Common myeloid progenitor, CD34-positive (primary cell): ENCODE measurements at regions not wholly inside any gene's neighbourhood (a gene's known extent, or its start where the extent isn't known, plus 50 kb on each side); places are given as distances from the start of the nearest gene placed in this dataset.

Experiments used
- CTCF ChIA-PET: fragments of 350-600 bp; sonication (Branson Sonifier 250); formaldehyde crosslinking; loops from one replicate; lab custom pipeline; 2021; ENCODE audit warnings: antibody characterized with exemption; lab: Charles Lee
- POLR2A ChIA-PET: fragments of 350-600 bp; sonication (Branson Sonifier 250); formaldehyde crosslinking; loops from one replicate; lab custom pipeline; 2021; ENCODE audit warnings: antibody characterized with exemption; lab: Charles Lee
- DNase-seq, 3 donors: peaks; one replicate each; pipeline versions ENCODE4 v3.0.0 to v3.0.0-alpha.2; 2013
- H3K27ac ChIP-seq, 2 experiments: 1 replicate in 1 of 2; 2 replicates in 1 of 2; pipeline ENCODE4 v1.7.0; 2013; ENCODE audit warnings: inconsistent platforms in 2 of 2, low read length in 2 of 2, mild to moderate bottlenecking in 2 of 2, low read depth in 1 of 2, moderate library complexity in 1 of 2; ENCODE audit not compliant: severe bottlenecking in 2 of 2, insufficient read depth in 1 of 2, poor library complexity in 1 of 2
- H3K27me3 ChIP-seq, 5 experiments: replicated peaks in 2 of 5; 1 replicate in 3 of 5; 2 replicates in 2 of 5; pipeline versions ENCODE4 v1.6.1 to v1.7.0; 2013; ENCODE audit warnings: low read length in 4 of 5, mild to moderate bottlenecking in 2 of 5, moderate library complexity in 2 of 5, inconsistent platforms in 1 of 5; ENCODE audit not compliant: insufficient read depth in 5 of 5, control insufficient read depth in 4 of 5
- H3K36me3 ChIP-seq, 4 experiments: 1 replicate in 2 of 4; 2 replicates in 2 of 4; pipeline versions ENCODE4 v1.6.1 to v1.7.0; 2013; ENCODE audit warnings: low read length in 3 of 4, control low read depth in 1 of 4, mild to moderate bottlenecking in 1 of 4; ENCODE audit not compliant: control insufficient read depth in 4 of 4, insufficient read depth in 4 of 4
- H3K4me1 ChIP-seq, 4 experiments: 1 replicate in 3 of 4; 2 replicates in 1 of 4; pipeline versions ENCODE4 v1.6.1 to v1.7.1; 2013; ENCODE audit warnings: low read length in 3 of 4, mild to moderate bottlenecking in 3 of 4, control low read depth in 1 of 4, inconsistent platforms in 1 of 4, moderate library complexity in 1 of 4; ENCODE audit not compliant: control insufficient read depth in 4 of 4, insufficient read depth in 4 of 4; ENCODE audit errors: control extremely low read depth in 1 of 4
- H3K4me3 ChIP-seq, 7 experiments: 1 replicate in 4 of 7; 2 replicates in 3 of 7; pipeline versions ENCODE4 v1.5.1 to v1.7.0; 2013; ENCODE audit warnings: mild to moderate bottlenecking in 7 of 7, low read length in 6 of 7, moderate library complexity in 6 of 7, inconsistent platforms in 2 of 7, low read depth in 2 of 7, control low read depth in 1 of 7; ENCODE audit not compliant: insufficient read depth in 4 of 7, control insufficient read depth in 1 of 7; ENCODE audit errors: extremely low read depth in 1 of 7
- H3K9me3 ChIP-seq, 5 experiments: 1 replicate in 4 of 5; 2 replicates in 1 of 5; pipeline versions ENCODE4 v1.6.1 to v1.7.1; 2013; ENCODE audit warnings: low read length in 4 of 5, mild to moderate bottlenecking in 2 of 5, inconsistent platforms in 1 of 5, low read depth in 1 of 5, moderate library complexity in 1 of 5; ENCODE audit not compliant: control insufficient read depth in 4 of 5, insufficient read depth in 2 of 5; ENCODE audit errors: control extremely low read depth in 1 of 5
- WGBS: methylation state at CpG from one replicate; pipeline ENCODE4 v1.1.5; 2013; ENCODE audit not compliant: insufficient coverage; 5-methylcytosine and 5-hydroxymethylcytosine counted together

- ChIA-PET POLR2A (no interaction called here), CTCF (no interaction called here)
- WGBS = 93% methylated on average over 30 of the region's 35 CpGs
These were observed 329.0 kb downstream of the TMEM121 start for GRCh38 chr14:105855246-105855892.

DNA sequence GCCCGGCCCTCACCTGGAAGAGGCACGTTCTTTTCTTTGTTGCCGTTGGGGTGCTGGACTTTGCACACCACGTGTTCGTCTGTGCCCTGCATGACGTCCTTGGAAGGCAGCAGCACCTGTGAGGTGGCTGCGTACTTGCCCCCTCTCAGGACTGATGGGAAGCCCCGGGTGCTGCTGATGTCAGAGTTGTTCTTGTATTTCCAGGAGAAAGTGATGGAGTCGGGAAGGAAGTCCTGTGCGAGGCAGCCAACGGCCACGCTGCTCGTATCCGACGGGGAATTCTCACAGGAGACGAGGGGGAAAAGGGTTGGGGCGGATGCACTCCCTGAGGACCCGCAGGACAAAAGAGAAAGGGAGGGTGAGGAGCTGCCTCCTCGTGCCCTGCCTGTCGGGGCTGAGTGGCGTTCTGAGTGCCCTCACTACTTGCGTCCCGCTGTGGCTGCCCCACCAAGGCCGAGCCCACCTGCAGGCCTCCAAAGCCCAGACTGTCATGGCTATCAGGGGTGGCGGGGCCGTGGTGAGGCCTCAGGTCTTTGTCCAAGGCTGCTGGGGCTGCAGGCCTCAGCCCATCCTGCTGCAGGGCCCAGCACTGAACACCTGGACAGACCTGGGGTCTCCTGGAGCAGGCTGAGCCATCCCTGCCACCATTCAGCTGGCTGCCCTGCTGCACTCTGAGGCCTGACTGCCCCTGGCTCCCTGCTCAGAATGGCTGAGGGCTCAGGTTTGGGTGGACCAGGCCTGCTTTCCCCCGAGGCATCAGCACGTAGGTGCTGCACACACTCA lies 329.7 kb downstream of the TMEM121 start:
- POLR2A ChIA-PET = no interaction called here
- Histone ChIP-seq H3K9me3 (no peaks in the 10 kb centered on the region), H3K27me3 (no peaks in the 10 kb centered on the region), H3K36me3 (peaks cover 4 to 60% (median 44%) of the 10 kb centered on the region in 4 experiments), H3K27ac (no peak overlapping the region), H3K4me1 (peaks cover 0 to 70% (median 61%) of the 10 kb centered on the region in 4 experiments), H3K4me3 (peak overlapping the region in 5 of 7 experiments; percentile 5 to 90 (median 84))
- CTCF ChIA-PET = no interaction called here
- WGBS = 84% methylated on average over 26 of the region's 28 CpGs
- DNase-seq = no peak

More at GRCh38 chr14:105855246-105855892, 329.0 kb downstream of the TMEM121 start:
- no peaks in the 10 kb centered on the region for H3K27me3 ChIP-seq
- H3K4me1 ChIP-seq = peaks cover 0 to 63% (median 56%) of the 10 kb centered on the region in 4 experiments
- no peak overlapping the region for H3K27ac ChIP-seq
- H3K9me3 ChIP-seq = no peaks in the 10 kb centered on the region
- H3K36me3 ChIP-seq = peaks cover 4 to 58% (median 44%) of the 10 kb centered on the region in 4 experiments
- H3K4me3 ChIP-seq = no peak overlapping the region
- no peak for DNase-seq

DNA sequence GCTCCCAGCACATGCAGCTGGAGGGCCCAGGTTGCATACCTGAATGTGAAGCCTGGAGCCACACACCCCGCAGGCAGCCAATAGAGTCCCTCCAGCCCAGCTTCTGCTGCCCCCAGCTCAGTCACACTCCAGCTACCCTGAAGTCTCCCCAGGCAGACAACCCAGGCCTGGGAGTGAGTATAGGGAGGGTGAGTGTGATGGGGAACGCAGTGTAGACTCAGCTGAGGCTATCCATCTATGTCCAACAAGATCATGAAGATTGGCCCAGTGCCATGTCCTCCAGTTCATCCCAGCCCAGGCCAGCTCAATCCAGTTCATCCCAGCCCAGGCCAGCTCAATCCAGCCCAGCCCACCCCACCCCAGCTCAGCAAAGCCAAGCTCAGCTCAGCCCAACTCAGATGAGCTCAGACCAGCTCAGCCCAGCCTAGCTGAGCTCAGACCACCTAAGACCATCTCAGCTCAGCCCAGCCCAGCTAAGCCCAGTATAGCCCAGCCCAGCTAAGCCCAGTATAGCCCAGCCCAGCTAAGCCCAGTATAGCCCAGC lies 330.4 kb downstream of the TMEM121 start:
- ChIA-PET CTCF (no interaction called here), POLR2A (no interaction called here)
- Histone ChIP-seq H3K4me1 (peaks cover 0 to 76% (median 65%) of the 10 kb centered on the region in 4 experiments), H3K27ac (no peak overlapping the region), H3K9me3 (no peaks in the 10 kb centered on the region), H3K36me3 (peaks cover 4 to 54% (median 39%) of the 10 kb centered on the region in 4 experiments), H3K27me3 (no peaks in the 10 kb centered on the region), H3K4me3 (peak overlapping the region in 6 of 7 experiments; percentile 5 to 90 (median 82))
- peak in 1 of 3 donors; percentile 21 for DNase-seq
- WGBS = no CpG with 5 or more reads among the region's 2 CpGs

GRCh38 chr14:105857220-105857825 lies 330.9 kb downstream of the TMEM121 start:
- Histone ChIP-seq H3K27ac (peak overlapping the region in 1 of 2 experiments; percentile 54), H3K27me3 (no peaks in the 10 kb centered on the region), H3K4me3 (peak overlapping the region in 6 of 7 experiments; percentile 42 to 90 (median 82)), H3K36me3 (peaks cover 4 to 49% (median 35%) of the 10 kb centered on the region in 4 experiments), H3K4me1 (peaks cover 0 to 79% (median 65%) of the 10 kb centered on the region in 4 experiments), H3K9me3 (no peaks in the 10 kb centered on the region)
- CTCF ChIA-PET = interaction anchor here (0.9 to 1.3 kb wide), 2 partner anchors 26 to 84 kb away, joined by 3 to 5 read pairs; no protein-coding TSS in a partner anchor
- 0% methylated on average over 1 of the region's 1 CpG for WGBS
- DNase-seq = no peak
- POLR2A ChIA-PET = no interaction called here

GRCh38 chr14:105857826-105858675 lies 331.7 kb downstream of the TMEM121 start:
- 67% methylated on average over 7 of the region's 9 CpGs for WGBS
- CTCF ChIA-PET = interaction anchor here (0.6 to 2.2 kb wide), 8 partner anchors 15 to 84 kb away, joined by 3 to 9 read pairs (median 3); no protein-coding TSS in a partner anchor
- no peaks in the 10 kb centered on the region for H3K9me3 ChIP-seq
- H3K36me3 ChIP-seq = peaks cover 4 to 47% (median 34%) of the 10 kb centered on the region in 4 experiments
- peak overlapping the region; percentile 15 to 54 for H3K27ac ChIP-seq
- no peaks in the 10 kb centered on the region for H3K27me3 ChIP-seq
- H3K4me1 ChIP-seq = peaks cover 0 to 79% (median 65%) of the 10 kb centered on the region in 4 experiments
- POLR2A ChIA-PET = interaction anchor here (1.9 kb wide), 1 partner anchor 40 kb away, joined by 8 read pairs; no protein-coding TSS in a partner anchor
- H3K4me3 ChIP-seq = peak overlapping the region; percentile 17 to 90 (median 81)
- DNase-seq = peak in 2 of 3 donors; percentile 51 to 58

GRCh38 chr14:105858676-105859025 lies 332.3 kb downstream of the TMEM121 start:
- Histone ChIP-seq H3K27ac (peak overlapping the region; percentile 15 to 43), H3K4me3 (peak overlapping the region; percentile 17 to 90 (median 81)), H3K36me3 (peaks cover 4 to 46% (median 29%) of the 10 kb centered on the region in 4 experiments), H3K4me1 (peaks cover 0 to 81% (median 66%) of the 10 kb centered on the region in 4 experiments), H3K27me3 (no peaks in the 10 kb centered on the region), H3K9me3 (no peaks in the 10 kb centered on the region)
- DNase-seq = peak in 1 of 3 donors; percentile 21
- POLR2A ChIA-PET = interaction anchor here (0.6 to 1.9 kb wide), 2 partner anchors 36 to 41 kb away, joined by 3 to 8 read pairs; no protein-coding TSS in a partner anchor
- CTCF ChIA-PET = interaction anchor here (0.6 to 2.2 kb wide), 8 partner anchors 16 to 85 kb away, joined by 3 to 9 read pairs (median 3); no protein-coding TSS in a partner anchor
- 90% methylated on average over 1 of the region's 4 CpGs for WGBS
